ENCODE measurements at regions not wholly inside any gene's neighbourhood (a gene's known extent, or its start where the extent isn't known, plus 50 kb on each side); places are given as distances from the start of the nearest gene placed in this dataset.

DNA sequence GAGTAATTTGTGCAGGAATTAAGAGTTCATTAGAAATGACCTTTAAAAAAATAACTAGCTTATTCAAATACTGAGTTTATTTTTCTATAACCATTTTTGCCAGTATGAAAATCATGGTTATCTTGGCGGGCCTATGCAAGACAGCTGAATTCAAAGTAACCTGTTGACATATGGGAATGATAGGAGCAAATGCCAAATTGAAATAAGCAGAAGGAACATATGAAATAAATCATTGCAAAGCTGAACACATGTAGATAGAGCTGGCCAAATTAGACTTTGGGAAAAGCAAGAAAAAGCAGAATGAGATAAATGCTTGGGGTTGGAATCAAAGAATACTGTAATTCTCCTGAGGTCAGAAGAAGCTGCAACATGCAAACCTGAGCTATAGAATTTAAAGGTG lies 372.5 kb downstream of the ADAMTS20 start:
- DNase-seq (ENCODE audit: low read depth) = no peak

DNA sequence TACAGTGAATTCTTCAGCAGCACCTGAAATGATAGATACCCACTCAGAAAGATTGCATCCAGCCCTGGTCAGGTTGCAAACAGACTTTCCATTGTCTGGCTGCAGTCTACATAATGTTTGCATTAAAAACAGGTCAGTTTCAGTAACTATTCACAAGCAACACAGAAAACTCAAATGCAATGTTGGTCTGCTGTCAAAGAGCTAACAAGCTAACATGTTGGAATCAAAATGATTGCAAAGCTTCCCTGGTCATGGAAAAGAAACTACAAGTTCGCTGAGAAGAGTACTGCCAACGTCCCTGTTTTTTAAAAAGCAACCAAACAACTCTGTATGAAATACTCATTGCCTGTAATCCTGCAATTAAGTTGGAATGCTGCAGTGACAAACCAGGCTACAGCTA lies 374.7 kb downstream of the ADAMTS20 start:
- DNase-seq (ENCODE audit: low read depth) = no peak

- no peak for DNase-seq (ENCODE audit: low read depth)
Observed at GRCh38 chr12:43169115-43169681, 382.8 kb downstream of the ADAMTS20 start.

- DNase-seq (ENCODE audit: low read depth) = no peak
Observed at GRCh38 chr12:43167691-43168090, 384.3 kb downstream of the ADAMTS20 start.

- no peak for DNase-seq (ENCODE audit: low read depth)
Observed at GRCh38 chr12:43165351-43165750, 386.7 kb downstream of the ADAMTS20 start.

DNA sequence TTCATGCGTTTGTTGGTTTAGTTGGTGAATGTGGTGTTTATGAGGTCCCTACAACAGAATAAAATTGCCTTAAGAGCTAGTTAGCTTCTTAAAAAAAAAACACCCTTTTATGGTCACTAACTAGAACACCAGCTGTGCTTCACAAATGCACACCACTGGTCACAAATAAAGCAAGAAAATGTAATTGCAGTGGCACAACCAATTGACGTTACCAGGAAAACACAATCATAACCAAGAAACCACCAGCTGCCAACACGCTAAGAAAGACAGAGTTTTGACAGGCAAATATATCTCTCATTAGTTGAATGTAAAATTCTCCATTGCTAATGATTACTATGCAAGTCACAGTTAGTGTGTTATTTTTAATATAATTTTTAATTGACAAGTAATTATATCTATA lies 389.9 kb downstream of the ADAMTS20 start:
- no peak for DNase-seq (ENCODE audit: low read depth)

DNA sequence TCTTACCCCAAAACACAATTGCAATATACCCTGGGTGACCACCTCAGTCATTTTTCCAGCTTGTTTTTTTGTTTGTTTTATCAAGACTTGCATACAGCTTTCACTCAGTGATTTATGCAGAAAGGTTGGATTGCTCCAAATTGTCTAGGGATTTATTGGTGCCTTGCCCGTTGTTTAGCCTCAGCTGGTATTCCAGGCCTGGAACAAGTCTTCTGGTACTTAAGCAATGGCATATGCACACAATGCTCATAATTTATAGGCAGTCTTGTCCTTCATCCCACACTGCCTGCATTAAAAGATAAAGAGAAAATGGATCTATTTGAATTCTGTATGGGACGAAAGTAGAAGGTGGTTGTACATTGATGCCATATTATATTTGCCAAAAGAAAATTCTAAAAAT lies 392.5 kb downstream of the ADAMTS20 start:
- DNase-seq (ENCODE audit: low read depth) = no peak

DNA sequence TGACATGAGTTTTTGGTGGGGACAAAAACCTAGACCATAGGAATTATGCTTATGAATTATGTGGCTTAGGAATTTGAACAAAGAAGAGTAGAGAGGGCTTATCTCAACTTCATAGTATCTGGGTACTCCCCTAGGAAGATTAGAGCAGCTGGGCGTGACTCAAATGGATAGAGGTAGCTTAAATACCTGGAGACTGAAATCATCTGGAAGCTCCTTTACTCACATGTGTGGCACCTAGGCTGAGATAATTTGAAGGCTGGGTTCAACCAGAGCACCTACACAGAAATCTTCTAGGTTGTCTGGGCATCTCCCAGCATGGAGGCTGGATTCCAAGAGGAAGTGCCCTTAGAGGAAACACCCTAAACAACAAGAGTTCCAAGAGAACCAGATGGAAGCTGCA lies 393.9 kb downstream of the ADAMTS20 start:
- DNase-seq (ENCODE audit: low read depth) = no peak

DNA sequence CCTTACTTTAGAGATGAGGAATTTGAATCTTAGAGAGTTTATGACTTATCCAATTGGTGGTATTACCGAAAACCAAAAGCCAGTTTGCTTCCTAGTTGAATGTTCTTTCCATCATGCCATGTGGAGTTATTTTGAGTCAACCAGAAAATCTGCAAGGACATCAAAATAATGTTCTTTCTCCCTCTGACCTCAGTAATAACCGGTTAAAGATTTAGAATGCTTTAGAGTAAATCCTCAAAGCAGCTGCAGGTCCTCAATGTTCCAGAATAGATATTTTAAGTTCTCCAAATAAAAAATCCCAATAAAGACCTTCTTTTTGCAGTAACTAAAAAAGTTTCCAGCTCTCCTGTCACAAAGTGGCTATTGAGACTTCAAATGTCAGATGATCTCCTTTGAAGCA lies 396.6 kb downstream of the ADAMTS20 start:
- DNase-seq (ENCODE audit: low read depth) = no peak

DNA sequence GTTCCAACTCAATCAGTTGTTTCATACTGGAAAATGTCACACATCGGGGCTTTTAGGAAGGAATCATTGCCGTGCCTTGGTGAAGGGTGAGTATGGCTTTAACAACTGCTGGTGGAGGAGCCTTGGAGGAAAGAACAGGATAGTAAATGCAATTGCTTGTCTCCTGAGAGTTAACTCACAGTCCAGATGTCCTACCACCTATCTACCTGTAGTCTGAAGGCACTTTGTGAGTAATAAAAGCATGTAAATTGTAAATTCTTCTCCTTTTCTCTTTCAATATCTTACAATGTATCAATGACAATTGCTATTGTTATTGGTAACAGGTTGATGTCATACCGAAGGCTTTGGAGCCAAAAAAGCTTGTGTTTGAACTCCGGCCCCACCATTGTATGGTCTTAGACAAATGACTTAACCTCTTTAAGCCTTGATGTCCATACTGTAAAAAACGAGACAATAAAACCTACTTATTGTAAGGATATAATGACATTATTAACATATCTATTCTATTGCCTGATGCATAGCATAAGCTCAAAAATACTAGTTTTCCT lies 397.4 kb downstream of the ADAMTS20 start:
- no peak for DNase-seq (ENCODE audit: low read depth)

DNA sequence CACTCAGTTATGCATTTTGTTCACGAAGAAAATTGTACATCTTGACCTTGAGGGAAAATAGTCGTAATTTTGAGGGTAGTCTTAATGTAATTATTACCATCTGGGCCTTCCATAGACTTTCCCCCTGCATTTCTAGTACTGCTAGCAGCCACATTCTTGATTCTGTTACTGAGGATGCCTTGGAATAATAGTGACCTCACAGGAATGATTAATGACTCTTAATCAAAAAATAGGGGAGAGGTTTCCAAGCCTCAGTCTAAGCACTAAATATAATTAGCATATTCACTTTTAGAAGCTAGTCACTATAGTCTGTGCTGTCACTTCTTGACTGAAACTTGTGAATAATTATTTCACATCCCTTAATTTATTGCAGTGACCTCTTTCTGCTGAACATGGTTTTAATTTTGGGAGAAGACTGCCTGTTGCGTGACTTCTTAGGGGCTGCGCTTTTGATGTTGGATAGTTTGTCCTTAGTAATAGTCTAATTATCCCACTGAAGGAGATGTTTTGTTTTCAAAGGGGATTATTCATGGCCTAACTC lies 400.5 kb downstream of the ADAMTS20 start:
- DNase-seq (ENCODE audit: low read depth) = peak; percentile 55

DNA sequence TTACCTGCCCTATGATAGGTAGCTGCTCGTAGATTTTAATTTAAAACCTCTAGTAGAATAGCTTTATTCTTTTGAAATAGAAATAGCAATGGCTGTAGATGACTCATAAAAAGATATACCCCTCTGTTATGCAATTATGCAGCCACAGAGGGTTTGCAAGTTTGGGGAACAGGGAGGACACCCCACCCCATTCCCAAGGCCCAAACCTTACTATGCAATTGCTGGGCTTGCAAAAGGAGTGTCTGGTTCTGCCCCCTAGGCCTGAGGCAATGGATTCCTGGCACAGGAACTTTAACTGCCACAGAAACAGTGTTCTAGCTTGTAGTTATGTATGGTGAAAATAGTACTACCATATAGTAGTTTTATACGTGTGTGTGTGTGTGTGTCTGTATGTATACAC lies 403.3 kb downstream of the ADAMTS20 start:
- peak; percentile 50 for DNase-seq (ENCODE audit: low read depth)

DNA sequence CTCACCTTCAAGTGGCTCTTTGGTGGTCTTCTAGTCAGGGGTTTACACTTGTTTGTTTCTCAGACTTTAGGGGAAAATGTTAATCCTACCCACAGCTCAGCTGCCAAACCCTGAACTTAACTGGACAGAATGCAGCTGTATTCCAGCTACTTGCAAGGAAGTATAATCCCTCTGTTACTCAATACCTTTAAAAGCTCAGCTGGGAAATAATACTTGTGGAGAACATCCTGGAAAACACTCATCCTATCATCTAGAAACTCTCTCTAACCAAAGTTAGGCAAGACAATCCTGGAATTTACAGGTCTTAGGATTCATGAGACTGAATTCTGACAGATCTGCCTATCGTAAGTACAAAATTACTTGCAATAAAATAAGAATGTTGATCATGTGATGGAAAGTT lies 404.1 kb downstream of the ADAMTS20 start:
- DNase-seq (ENCODE audit: low read depth) = no peak

GRCh38 chr12:43145481-43145880 lies 406.5 kb downstream of the ADAMTS20 start:
- DNase-seq (ENCODE audit: low read depth) = no peak

- no peak for DNase-seq (ENCODE audit: low read depth)
Observed at GRCh38 chr12:43143278-43143677, 408.7 kb downstream of the ADAMTS20 start.

GRCh38 chr12:43132291-43132690 lies 419.7 kb downstream of the ADAMTS20 start:
- peak; percentile 2 for DNase-seq (ENCODE audit: low read depth)

DNA sequence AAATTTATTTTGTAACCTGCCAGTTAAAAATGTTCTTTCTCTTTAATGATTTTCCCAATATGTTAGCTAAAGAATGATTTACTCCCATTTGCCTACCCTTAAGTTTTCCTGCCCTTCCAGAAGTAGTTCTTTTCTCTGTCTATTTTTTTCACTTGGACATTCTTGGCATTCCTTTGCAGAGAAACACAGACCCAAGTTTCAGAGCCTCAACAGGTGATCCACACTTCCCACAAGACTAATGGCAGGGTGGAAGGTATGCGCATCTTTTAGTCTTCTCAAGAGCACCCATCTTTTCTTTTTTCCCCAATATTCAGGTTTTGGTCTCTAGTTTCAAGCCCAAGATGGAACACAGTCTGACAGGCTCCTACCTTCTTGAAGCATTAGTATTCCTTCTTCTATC lies 420.7 kb downstream of the ADAMTS20 start:
- no peak for DNase-seq (ENCODE audit: low read depth)

DNA sequence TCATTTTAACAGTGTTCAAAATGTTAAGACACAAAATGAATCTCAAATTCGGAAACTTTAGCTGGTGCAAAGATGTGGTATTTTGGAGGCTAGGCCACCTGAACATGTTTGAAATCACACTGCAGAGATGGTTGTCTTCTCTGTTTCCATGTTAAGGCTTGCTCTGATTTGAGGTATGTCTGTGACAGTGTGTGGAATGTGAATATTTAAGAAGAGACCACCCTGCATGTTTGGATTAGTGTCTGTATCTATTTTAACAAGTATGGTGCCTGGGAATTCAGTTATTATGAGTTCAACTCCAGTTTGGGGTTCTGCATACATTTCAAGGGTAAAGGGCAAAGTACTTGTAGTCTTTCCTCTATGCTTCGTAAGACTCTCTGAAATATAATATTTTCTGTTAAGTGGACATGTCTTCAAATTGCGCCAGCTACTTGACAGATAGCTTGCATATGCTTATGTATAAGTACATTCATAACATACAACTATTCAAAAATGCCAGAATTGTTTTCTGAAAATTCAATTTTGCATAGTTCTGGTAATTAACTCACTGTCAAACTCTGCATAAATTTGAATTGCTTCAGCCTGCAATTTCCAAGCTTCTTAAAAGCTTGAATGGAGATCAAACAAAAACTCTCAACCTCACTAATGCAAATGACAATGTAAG lies 424.0 kb downstream of the ADAMTS20 start:
- no peak for DNase-seq (ENCODE audit: low read depth)

- DNase-seq (ENCODE audit: low read depth) = no peak
Observed at GRCh38 chr12:43126652-43127375, 425.2 kb downstream of the ADAMTS20 start.

DNA sequence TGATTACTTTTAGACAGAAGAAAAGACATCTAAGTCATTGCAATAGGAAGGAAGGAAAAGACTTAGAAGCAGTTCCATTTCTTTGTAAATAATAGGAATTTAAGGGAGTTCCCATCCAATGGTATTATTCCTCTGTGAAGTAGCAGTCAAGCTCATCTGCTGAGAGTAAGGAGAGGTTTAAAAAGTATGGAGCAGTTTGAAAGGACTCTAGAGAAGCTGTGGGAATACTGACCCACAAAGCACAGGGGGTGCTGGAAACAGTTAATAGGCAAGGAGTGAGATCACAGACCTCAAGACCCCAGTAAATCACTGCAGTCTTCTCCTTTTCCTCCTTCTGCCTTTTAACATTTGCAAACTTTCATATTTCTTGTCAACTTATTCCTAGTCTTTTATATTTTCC lies 428.5 kb downstream of the ADAMTS20 start:
- no peak for DNase-seq (ENCODE audit: low read depth)

- DNase-seq (ENCODE audit: low read depth) = no peak
Observed at GRCh38 chr12:43120150-43120549, 431.9 kb downstream of the ADAMTS20 start.

- no peak for DNase-seq (ENCODE audit: low read depth)
Observed at GRCh38 chr12:43118881-43119280, 433.1 kb downstream of the ADAMTS20 start.

GRCh38 chr12:43118234-43118633 lies 433.8 kb downstream of the ADAMTS20 start:
- DNase-seq (ENCODE audit: low read depth) = no peak
